Naive thymus-derived CD4-positive, alpha-beta T cell (primary cell): ENCODE measurements at regions not wholly inside any gene's neighbourhood (a gene's known extent, or its start where the extent isn't known, plus 50 kb on each side); places are given as distances from the start of the nearest gene placed in this dataset.

Experiments used
- ATAC-seq: fragments of 150-1000 bp; cut with Tn5 transposase; 2 replicates; pipeline ENCODE4 v1.10.0; 2021; ENCODE audit warnings: mild to moderate bottlenecking, moderate library complexity
- CTCF ChIA-PET: fragments of 350-600 bp; sonication (Branson Sonifier 250); formaldehyde crosslinking; loops from one replicate; lab custom pipeline; 2021; ENCODE audit warnings: antibody characterized with exemption; lab: Charles Lee
- POLR2A ChIA-PET: fragments of 350-600 bp; sonication (Branson Sonifier 250); formaldehyde crosslinking; loops from one replicate; lab custom pipeline; 2021; ENCODE audit warnings: antibody characterized with exemption, inconsistent platforms; lab: Charles Lee
- DNase-seq, 9 donors: peaks; one replicate each; pipeline versions ENCODE4 v3.0.0 to v3.0.0-alpha.2; 2020 to 2022; ENCODE audit warnings: mixed read lengths in 1 of 9
- H3K27ac ChIP-seq: one replicate; pipeline ENCODE4 v1.7.0; 2013; ENCODE audit warnings: mild to moderate bottlenecking, low read depth, low read length, moderate library complexity
- H3K27me3 ChIP-seq, 2 donors: one replicate each; pipeline ENCODE4 v1.7.0; 2013; ENCODE audit warnings: low read length in 2 of 2, mild to moderate bottlenecking in 2 of 2, moderate library complexity in 2 of 2; ENCODE audit not compliant: control insufficient read depth in 2 of 2, insufficient read depth in 2 of 2
- H3K36me3 ChIP-seq, 3 experiments: 1 replicate in 2 of 3; 2 replicates in 1 of 3; pipeline ENCODE4 v1.7.0; 2013; ENCODE audit warnings: low read length in 3 of 3, mild to moderate bottlenecking in 3 of 3, moderate library complexity in 1 of 3; ENCODE audit not compliant: insufficient read depth in 3 of 3, control insufficient read depth in 2 of 3
- H3K4me1 ChIP-seq, 2 donors: one replicate each; pipeline ENCODE4 v1.7.0; 2013; ENCODE audit warnings: low read length in 2 of 2, mild to moderate bottlenecking in 2 of 2, moderate library complexity in 1 of 2; ENCODE audit not compliant: control insufficient read depth in 2 of 2, insufficient read depth in 2 of 2
- H3K4me3 ChIP-seq: 2 replicates; pipeline ENCODE4 v1.7.0; 2013; ENCODE audit warnings: mild to moderate bottlenecking, low read length
- H3K9me3 ChIP-seq, 3 experiments: 1 replicate in 2 of 3; 2 replicates in 1 of 3; pipeline ENCODE4 v1.7.0; 2013; ENCODE audit warnings: low read length in 3 of 3; ENCODE audit not compliant: control insufficient read depth in 2 of 3
- H3K27ac Mint-ChIP-seq, 9 donors: one replicate each; pipeline ENCODE4 v1.8.0; 2020 to 2022; ENCODE audit warnings: mixed read lengths in 9 of 9, mild to moderate bottlenecking in 8 of 9, moderate library complexity in 5 of 9, inconsistent platforms in 2 of 9
- H3K27me3 Mint-ChIP-seq, 5 donors: one replicate each; pipeline ENCODE4 v1.8.0; 2021 to 2022; ENCODE audit warnings: mixed read lengths in 5 of 5, mild to moderate bottlenecking in 1 of 5
- H3K36me3 Mint-ChIP-seq, 5 donors: one replicate each; pipeline ENCODE4 v1.8.0; 2020 to 2022; ENCODE audit warnings: mixed read lengths in 5 of 5, mild to moderate bottlenecking in 3 of 5, inconsistent platforms in 1 of 5
- H3K4me1 Mint-ChIP-seq, 7 donors: one replicate each; pipeline ENCODE4 v1.8.0; 2020 to 2022; ENCODE audit warnings: mixed read lengths in 7 of 7, mild to moderate bottlenecking in 3 of 7, inconsistent platforms in 1 of 7
- H3K4me3 Mint-ChIP-seq, 10 donors: one replicate each; pipeline ENCODE4 v1.8.0; 2020 to 2022; ENCODE audit warnings: mild to moderate bottlenecking in 10 of 10, mixed read lengths in 10 of 10, moderate library complexity in 6 of 10, inconsistent platforms in 2 of 10
- H3K9me3 Mint-ChIP-seq, 11 donors: one replicate each; pipeline ENCODE4 v1.8.0; 2020 to 2022; ENCODE audit warnings: mixed read lengths in 11 of 11, mild to moderate bottlenecking in 4 of 11, inconsistent platforms in 1 of 11, moderate library complexity in 1 of 11
- intact Hi-C, 2 donors: fragments of 100-400 bp; cut with micrococcal nuclease; formaldehyde crosslinking; loops; one replicate each; pipeline ENCODE4 v1.15.1; 2023

DNA sequence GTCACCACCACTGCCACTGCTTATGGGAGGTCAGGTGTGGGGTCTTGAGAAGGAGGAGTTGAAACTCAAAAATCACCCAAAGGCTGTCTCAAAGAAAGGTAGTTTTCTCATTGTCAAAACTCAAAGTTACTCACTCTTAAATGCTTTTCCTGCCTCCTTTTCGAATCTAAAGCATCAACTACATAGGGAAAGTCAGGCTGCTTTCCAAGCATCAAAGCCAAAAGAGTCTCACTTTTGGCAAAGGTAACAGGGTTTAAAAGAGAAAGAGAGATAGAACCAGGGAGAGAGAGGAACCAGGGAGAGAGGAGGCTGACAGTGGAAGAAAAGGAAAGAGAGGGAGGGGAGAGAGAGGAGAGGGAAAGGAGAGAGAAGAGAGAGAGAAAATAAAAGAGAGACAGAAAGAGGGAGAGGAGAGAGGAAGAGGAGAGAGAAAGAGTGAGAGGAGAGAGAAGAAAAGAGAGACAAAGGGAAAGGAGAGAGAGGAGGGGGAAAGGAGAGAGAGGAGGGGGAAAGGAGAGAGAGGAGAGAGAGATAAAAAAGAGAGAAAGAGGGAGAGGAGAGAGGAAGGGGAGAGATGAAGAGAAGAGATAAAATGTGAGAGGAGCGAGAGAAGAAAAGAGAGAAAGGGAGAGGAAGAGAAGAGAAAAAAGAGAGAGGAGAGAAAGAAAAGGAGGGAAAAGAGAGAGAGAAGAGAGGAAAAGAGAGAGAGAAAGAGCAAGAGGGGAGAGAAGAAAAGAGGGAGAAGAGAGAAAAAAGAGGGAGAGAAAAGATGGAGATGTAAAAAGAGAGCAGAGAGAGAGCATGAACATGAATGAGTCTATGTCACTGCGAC is 262.0 kb upstream of the TSHZ3 start:
- ChIA-PET POLR2A (no interaction called here), CTCF (no interaction called here)
- Histone ChIP-seq H3K27me3 (no peaks in the 10 kb centered on the region), H3K36me3 (no peaks in the 10 kb centered on the region), H3K27ac (no peak overlapping the region), H3K4me1 (no peaks in the 10 kb centered on the region), H3K4me3 (no peak overlapping the region), H3K9me3 (no peaks in the 10 kb centered on the region)
- Mint-ChIP-seq H3K27me3 (peaks cover 0 to 4% (median 0%) of the 10 kb centered on the region in 5 donors), H3K4me3 (no peak overlapping the region), H3K36me3 (no peaks in the 10 kb centered on the region), H3K4me1 (peaks cover 0 to 2% (median 0%) of the 10 kb centered on the region in 7 donors), H3K9me3 (peaks cover 0 to 5% (median 0%) of the 10 kb centered on the region in 11 donors), H3K27ac (no peak overlapping the region)
- ATAC-seq (no peak), DNase-seq (no peak)
- intact Hi-C loops, result no loop called here

DNA sequence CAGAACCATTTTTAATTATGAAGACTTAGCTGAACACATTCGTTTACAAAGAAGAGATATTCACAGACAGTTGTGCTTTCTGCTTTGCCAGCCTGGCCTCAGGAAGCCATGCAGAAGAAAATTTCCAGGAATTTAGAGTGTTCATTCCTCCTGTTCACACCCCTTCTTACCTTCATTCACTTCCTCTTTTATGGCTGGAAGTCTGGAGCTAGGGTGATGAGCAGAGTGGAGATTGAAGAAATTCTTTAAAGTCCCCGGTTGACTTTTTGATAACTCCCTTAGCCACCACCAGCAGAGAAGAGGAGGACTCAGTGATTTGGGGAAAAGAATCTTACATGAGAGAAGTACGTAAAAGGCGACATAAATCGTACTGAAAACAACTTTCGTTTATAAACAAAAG is 263.6 kb upstream of the TSHZ3 start:
- H3K9me3 Mint-ChIP-seq, result peaks cover 0 to 5% (median 0%) of the 10 kb centered on the region in 11 donors
- DNase-seq, result no peak
- Histone ChIP-seq H3K36me3 (no peaks in the 10 kb centered on the region), H3K27ac (no peak overlapping the region), H3K9me3 (no peaks in the 10 kb centered on the region), H3K4me3 (no peak overlapping the region), H3K27me3 (no peaks in the 10 kb centered on the region), H3K4me1 (no peaks in the 10 kb centered on the region)
- H3K27me3 Mint-ChIP-seq, result peaks cover 0 to 4% (median 0%) of the 10 kb centered on the region in 5 donors
- ATAC-seq, result no peak
- CTCF ChIA-PET, result no interaction called here
- H3K27ac Mint-ChIP-seq, result no peak overlapping the region
- POLR2A ChIA-PET, result interaction anchor here (0.7 kb wide), 1 partner anchor 152 kb away, joined by 3 read pairs; no protein-coding TSS in a partner anchor
- no peak overlapping the region for H3K4me3 Mint-ChIP-seq
- peaks cover 0 to 2% (median 0%) of the 10 kb centered on the region in 7 donors for H3K4me1 Mint-ChIP-seq
- no peaks in the 10 kb centered on the region for H3K36me3 Mint-ChIP-seq
- intact Hi-C loops, result no loop called here

DNA sequence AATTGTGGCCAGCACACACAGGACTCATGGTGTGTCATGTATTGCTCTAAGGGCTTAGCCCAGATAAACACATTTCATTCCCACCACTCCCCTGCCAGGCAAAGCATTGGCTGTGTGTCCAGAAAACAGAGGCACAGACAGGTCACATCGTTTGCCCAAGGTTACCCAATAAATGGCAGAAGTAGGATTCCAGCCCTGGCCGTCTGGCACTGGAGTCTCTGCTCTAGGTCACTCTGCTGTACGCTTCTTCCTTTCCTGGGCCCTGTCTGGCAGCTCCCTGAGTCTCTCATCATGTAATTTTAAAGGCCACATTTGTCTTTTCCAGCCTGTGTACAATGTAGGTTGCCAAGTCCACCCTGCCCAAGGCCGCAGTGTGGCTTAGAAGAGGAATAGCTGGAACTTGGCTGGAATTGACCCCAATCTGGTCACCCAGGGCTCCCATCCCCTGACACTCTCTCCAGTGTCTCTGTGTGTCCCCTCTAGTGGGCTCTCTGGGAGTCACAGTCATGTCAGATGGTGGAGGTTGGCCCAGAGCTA is 264.5 kb upstream of the TSHZ3 start:
- H3K27ac ChIP-seq, result no peak overlapping the region
- no peaks in the 10 kb centered on the region for H3K36me3 Mint-ChIP-seq
- no peak overlapping the region for H3K4me3 Mint-ChIP-seq
- peaks cover 0 to 2% (median 0%) of the 10 kb centered on the region in 7 donors for H3K4me1 Mint-ChIP-seq
- ATAC-seq (no peak), DNase-seq (no peak)
- peaks cover 0 to 4% (median 0%) of the 10 kb centered on the region in 5 donors for H3K27me3 Mint-ChIP-seq
- intact Hi-C loops, result no loop called here
- H3K27ac Mint-ChIP-seq, result no peak overlapping the region
- ChIA-PET POLR2A (interaction anchor here (0.7 kb wide), 1 partner anchor 151 kb away, joined by 3 read pairs; no protein-coding TSS in a partner anchor), CTCF (no interaction called here)
- H3K4me3 ChIP-seq, result no peak overlapping the region
- peaks cover 0 to 7% (median 0%) of the 10 kb centered on the region in 11 donors for H3K9me3 Mint-ChIP-seq
- no peaks in the 10 kb centered on the region for H3K4me1 ChIP-seq
- H3K9me3 ChIP-seq, result no peaks in the 10 kb centered on the region
- no peaks in the 10 kb centered on the region for H3K36me3 ChIP-seq
- no peaks in the 10 kb centered on the region for H3K27me3 ChIP-seq

DNA sequence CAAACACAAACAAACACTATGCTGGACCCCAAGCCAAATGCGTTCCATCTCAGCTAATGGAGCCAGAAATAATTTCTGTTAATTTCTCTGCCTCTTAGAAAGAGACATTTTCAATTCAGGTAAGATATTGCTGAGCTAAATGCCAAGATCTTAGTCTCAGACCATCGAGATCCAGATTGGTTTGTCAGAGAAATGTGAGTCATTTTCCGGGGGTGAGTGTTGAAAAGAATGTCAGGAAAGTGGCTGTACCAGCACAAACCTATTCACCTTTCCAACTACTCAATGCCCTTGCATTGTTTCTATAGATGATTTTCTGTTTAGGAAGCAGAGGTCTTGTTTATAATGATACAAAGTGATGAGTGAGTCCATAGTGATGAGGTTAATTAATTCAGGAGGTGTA is 266.8 kb upstream of the TSHZ3 start:
- no peak overlapping the region for H3K4me3 Mint-ChIP-seq
- peaks cover 0 to 4% (median 0%) of the 10 kb centered on the region in 5 donors for H3K27me3 Mint-ChIP-seq
- H3K4me1 Mint-ChIP-seq, result peaks cover 0 to 2% (median 0%) of the 10 kb centered on the region in 7 donors
- H3K9me3 ChIP-seq, result no peaks in the 10 kb centered on the region
- CTCF ChIA-PET, result no interaction called here
- H3K27me3 ChIP-seq, result no peaks in the 10 kb centered on the region
- no peak for DNase-seq
- no peak for ATAC-seq
- H3K4me1 ChIP-seq, result no peaks in the 10 kb centered on the region
- H3K9me3 Mint-ChIP-seq, result peaks cover 0 to 7% (median 0%) of the 10 kb centered on the region in 11 donors
- H3K36me3 ChIP-seq, result no peaks in the 10 kb centered on the region
- no peaks in the 10 kb centered on the region for H3K36me3 Mint-ChIP-seq
- POLR2A ChIA-PET, result no interaction called here
- H3K27ac Mint-ChIP-seq, result no peak overlapping the region
- no peak overlapping the region for H3K4me3 ChIP-seq
- no peak overlapping the region for H3K27ac ChIP-seq
- intact Hi-C loops, result no loop called here

DNA sequence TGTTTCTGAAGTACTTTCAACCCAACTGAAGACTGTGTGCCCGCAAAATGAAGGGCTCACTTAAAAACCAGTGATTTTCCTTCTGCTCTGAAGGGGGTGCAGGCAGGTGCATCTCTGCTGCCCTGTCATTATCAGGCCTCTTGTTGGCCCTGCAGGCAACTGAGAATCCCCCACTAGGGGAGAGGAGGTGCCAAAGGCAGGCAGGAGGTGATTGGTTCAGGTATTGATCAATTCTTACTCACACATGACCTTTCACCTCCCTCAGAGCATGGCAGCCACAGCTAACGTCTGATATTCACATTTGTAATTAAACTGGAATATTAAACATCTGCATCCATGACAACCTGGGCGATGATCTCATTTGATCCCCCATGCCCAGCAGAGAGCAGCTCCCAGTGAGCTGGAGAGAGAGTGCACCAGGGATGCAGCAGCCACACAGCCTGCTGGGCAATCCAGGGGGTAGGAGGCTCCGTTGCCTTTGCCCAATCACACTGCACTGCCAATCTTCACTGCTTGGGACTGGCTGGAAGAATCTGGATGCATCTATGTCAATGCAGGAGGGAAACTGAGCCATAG is 267.9 kb upstream of the TSHZ3 start:
- H3K9me3 ChIP-seq, result peaks cover 0 to 5% (median 0%) of the 10 kb centered on the region in 3 experiments
- no peak overlapping the region for H3K27ac ChIP-seq
- H3K4me3 Mint-ChIP-seq, result no peak overlapping the region
- POLR2A ChIA-PET, result no interaction called here
- no peaks in the 10 kb centered on the region for H3K4me1 Mint-ChIP-seq
- H3K9me3 Mint-ChIP-seq, result peaks cover 0 to 9% (median 0%) of the 10 kb centered on the region in 11 donors
- no peak overlapping the region for H3K4me3 ChIP-seq
- CTCF ChIA-PET, result no interaction called here
- ATAC-seq (no peak), DNase-seq (no peak)
- H3K4me1 ChIP-seq, result no peaks in the 10 kb centered on the region
- no peaks in the 10 kb centered on the region for H3K36me3 Mint-ChIP-seq
- intact Hi-C loops, result no loop called here
- H3K27ac Mint-ChIP-seq, result no peak overlapping the region
- peaks cover 0 to 4% (median 0%) of the 10 kb centered on the region in 5 donors for H3K27me3 Mint-ChIP-seq
- H3K27me3 ChIP-seq, result no peaks in the 10 kb centered on the region
- H3K36me3 ChIP-seq, result no peaks in the 10 kb centered on the region

DNA sequence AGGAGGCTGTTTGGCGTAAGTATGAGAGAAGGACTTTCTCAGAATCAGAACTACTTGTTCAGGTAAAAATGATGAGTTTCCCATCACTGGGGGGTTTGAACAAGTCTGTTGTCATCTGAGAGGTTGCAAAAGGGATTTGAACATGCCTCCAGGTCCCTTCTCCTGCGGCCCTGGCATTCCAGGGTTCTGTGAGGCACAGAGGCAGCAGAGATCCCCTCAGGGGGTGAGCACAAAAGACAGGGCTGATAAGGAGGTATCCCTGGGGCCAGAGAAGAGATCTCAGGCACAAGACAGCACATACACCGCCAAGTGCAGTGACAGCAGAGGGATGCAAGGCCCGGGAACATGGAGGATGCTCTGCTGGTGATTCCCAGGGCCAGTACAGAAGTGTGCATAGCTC is 275.8 kb upstream of the TSHZ3 start:
- ChIA-PET POLR2A (no interaction called here), CTCF (no interaction called here)
- H3K27ac ChIP-seq, result no peak overlapping the region
- intact Hi-C loops, result no loop called here
- DNase-seq (no peak), ATAC-seq (no peak)
- no peaks in the 10 kb centered on the region for H3K27me3 ChIP-seq
- Mint-ChIP-seq H3K36me3 (no peaks in the 10 kb centered on the region), H3K9me3 (peaks cover 0 to 9% (median 0%) of the 10 kb centered on the region in 11 donors), H3K4me3 (no peak overlapping the region), H3K27me3 (peaks cover 0 to 17% (median 5%) of the 10 kb centered on the region in 5 donors), H3K27ac (no peak overlapping the region), H3K4me1 (no peaks in the 10 kb centered on the region)
- peaks cover 0 to 5% (median 0%) of the 10 kb centered on the region in 3 experiments for H3K9me3 ChIP-seq
- H3K4me3 ChIP-seq, result no peak overlapping the region
- H3K36me3 ChIP-seq, result no peaks in the 10 kb centered on the region
- no peaks in the 10 kb centered on the region for H3K4me1 ChIP-seq
